Right ventricle myocardium inferior (tissue), 1 donor: ENCODE measurements at regions not wholly inside any gene's neighbourhood (a gene's known extent, or its start where the extent isn't known, plus 50 kb on each side); places are given as distances from the start of the nearest gene placed in this dataset.
"Not testable (repeated sequence)": the region's sequence is repeated elsewhere in the genome, so short reads cannot be mapped to it uniquely, and the experiment has no call there.

Source experiments
- ATAC-seq: fragments of 200-7000 bp; cut with Tn5 transposase; one replicate; pipeline ENCODE4 v1.9.1; 2020; ENCODE audit warnings: mild to moderate bottlenecking, moderate library complexity
- DNase-seq: peaks from one replicate; pipeline ENCODE4 v3.0.0; 2021; ENCODE audit errors: missing footprints
- intact Hi-C: fragments of 100-400 bp; cut with DNase I; formaldehyde crosslinking; loops from one replicate; pipeline ENCODE4 v1.11.0; 2022
- donor health status: DM: no; HTN: yes; CAD: no; lungs with severe emphysema.

GRCh38 chr16:33009468-33009867 lies 184.6 kb upstream of the TP53TG3C start:
- intact Hi-C loops, ATAC-seq: not testable (repeated sequence)
- peak; percentile 60 for DNase-seq

DNA sequence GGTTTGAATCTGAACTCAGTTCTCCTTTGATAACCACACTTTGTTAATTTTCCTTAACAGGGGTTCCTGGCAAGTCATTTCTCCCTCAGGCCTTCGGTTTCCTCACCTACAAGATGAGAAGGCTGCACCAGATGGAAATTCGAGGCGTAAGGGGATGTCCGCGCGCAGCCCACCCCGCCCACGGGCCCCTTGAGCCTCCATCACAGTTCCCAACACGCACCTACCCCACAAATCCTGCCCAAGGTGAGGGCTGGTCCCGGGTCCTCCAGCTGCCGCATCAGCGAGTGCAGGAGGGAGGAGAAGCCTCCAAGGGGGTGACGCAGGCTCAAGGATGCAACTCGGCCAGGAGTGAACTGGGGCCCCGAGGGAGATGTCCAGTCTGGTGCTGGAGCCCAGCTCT lies 166.9 kb upstream of the TP53TG3C start:
- intact Hi-C loops, DNase-seq, ATAC-seq: not testable (repeated sequence)

DNA sequence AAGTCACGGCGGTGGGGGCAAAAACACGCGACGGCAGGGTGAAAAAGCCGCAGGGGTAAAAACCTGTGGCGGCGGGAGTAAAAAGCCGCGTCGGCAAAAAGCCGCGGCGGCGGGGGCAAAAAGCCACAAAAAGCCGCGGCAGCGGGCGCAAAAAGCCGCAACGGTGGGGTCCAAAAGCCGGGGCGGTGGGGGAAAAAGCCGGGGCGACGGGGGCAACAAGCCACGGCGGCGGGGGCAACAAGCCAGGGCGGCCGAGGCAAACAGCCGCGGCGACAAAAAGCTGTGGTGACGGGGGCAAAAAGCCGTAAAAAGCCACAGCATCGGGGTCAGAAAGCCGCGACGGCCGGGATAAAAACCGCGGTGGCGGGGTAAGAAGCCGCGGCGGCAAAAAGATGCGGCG lies 166.1 kb upstream of the TP53TG3C start:
- DNase-seq, intact Hi-C loops, ATAC-seq: not testable (repeated sequence)

GRCh38 chr16:33028707-33029390 lies 165.2 kb upstream of the TP53TG3C start:
- ATAC-seq, intact Hi-C loops, DNase-seq: not testable (repeated sequence)

DNA sequence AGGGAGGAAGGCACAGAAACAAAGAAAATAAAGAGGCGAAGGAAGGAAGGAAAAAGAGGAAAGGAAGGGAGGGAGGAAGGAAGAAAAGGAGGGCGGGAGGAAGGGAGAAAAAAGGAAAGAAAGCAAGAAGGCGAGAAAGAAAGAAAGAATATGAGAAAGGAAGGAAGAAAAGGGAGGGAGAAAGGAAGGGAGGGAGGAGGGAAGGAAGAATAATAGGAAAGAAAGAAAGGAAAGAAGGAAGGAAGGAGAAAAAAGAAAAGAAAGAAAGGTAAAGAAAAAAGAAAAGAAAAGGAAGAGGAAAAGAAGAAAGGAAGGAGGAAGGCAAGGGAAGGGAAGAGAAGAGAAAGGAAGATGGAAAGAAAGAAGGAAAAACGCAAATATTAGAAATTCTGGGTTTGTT lies 145.2 kb upstream of the TP53TG3C start:
- ATAC-seq, intact Hi-C loops, DNase-seq: not testable (repeated sequence)

- no peak for ATAC-seq
- peak; percentile 20 for DNase-seq
- intact Hi-C loops, result no loop called here
Measured at GRCh38 chr16:33059206-33059605, 134.8 kb upstream of the TP53TG3C start.

DNA sequence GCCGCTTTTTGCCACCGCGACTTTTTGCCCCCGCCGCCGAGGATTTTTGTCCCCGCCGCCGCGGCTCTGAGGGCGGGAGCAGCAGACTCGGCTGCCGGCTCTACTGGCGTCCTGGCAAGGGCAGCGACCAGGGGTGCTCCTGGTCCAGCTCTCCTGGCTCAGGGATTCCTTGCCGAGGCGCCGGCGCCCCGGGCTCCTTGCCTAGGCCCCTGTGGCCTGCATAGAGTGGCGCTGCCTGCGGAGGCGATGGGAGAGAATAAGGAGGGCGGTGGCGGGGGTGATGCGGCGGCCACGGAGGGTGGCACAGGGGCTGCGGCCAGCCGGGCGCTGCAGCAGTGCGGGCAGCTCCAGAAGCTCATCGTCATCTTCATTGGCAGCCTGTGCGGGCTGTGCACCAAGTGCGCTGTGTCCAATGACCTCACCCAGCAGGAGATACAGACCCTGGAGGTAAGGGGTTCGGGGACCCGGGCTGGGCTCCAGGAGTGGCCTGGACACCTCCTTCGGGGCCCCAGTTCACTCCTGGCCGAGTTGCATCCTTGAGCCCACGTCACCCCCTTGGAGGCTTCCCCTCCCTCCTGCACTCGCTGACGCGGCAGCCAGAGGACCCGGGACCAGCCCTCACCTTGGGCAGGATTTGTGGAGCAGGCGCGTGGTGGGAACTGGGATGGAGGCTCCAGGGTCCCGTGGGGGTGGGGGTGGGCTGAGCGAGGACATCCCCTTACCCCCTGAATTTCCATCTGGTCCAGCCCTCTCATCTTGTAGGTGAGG lies 134.2 kb upstream of the TP53TG3C start:
- peak; percentile 8 for DNase-seq
- intact Hi-C loops, ATAC-seq: not testable (repeated sequence)

DNA sequence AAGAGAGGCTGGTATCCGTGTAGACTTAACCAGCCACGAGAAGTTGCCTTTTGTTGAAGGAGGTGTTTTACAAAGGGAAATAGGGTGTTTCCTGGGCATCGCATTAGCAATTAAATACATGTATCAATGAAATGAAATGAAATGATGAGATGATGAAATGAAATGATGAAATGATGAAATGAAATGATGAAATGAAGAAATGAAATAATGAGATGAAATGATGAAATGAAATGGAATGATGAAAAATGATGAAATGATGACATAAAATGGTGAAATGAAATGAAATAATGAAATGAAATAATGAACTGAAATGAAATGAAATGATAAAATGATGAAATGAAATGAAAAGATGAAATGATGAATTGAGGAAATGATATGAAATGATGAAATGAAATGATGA lies 131.3 kb upstream of the TP53TG3C start:
- ATAC-seq, DNase-seq, intact Hi-C loops: not testable (repeated sequence)

DNA sequence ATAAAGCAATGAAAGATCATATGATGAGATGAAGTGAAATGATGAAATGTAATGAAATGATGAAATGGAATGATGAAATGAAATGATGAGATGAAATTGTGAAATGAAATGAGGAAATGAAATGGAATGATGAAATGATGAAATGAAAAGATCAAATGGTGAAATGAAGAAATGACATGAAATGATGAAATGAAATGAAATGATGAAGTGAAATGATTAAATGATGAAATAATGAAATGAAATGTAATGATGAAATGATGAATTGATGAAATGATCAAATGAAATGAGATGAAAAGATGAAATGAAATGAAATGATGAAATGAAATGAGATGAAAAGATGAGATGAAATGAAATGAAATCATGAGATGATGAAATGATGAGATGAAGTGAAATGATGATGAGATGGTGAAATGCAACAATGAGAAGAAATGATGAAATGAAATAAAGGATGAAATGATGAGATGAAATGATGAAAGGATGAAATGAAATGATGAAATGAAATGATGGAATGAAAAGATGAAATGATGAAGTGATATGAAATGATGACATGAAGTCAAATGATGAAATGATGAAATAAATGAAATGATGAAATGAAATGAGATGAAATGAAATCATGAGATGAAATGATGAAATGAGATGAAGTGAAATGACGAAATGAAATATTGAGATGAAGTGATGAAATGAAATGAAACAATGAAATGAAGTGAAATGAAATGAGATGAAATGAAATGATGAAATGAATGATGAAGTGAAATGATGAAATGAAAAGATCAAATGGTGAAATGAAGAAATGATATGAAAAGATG lies 130.5 kb upstream of the TP53TG3C start:
- ATAC-seq, intact Hi-C loops, DNase-seq: not testable (repeated sequence)

- not testable (repeated sequence) for DNase-seq
Measured at GRCh38 chr16:33064454-33065073, 129.5 kb upstream of the TP53TG3C start.

More at GRCh38 chr16:33064454-33065073, 129.5 kb upstream of the TP53TG3C start:
- ATAC-seq, intact Hi-C loops: not testable (repeated sequence)
